ENCODE measurements at regions not wholly inside any gene's neighbourhood (a gene's known extent, or its start where the extent isn't known, plus 50 kb on each side); places are given as distances from the start of the nearest gene placed in this dataset.

DNA sequence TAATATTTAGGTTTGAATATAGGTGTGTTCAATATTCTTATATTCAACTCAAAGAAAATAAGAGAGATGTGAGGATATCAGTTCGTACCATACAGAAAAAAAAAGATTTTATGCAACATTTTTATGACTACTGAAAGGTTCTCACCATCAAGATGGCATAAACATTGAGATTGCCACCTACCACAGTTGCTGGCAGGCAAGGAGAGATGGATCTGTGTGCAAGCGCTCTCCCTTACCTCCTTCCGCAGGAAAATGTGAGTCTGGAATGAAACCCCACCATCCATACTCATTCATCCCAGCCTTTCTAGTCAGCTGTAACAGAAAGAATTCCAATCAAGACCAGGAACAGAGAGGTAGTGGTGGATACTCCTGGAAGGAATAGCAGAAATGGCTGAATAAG lies 376.9 kb downstream of the PPP3CA start:
- H3K4me1 Mint-ChIP-seq (ENCODE audit: low read depth): no peaks in the 10 kb centered on the region
- H3K4me3 Mint-ChIP-seq: no peak overlapping the region
- H3K9me3 Mint-ChIP-seq: no peaks in the 10 kb centered on the region
- peaks cover 30% of the 10 kb centered on the region for H3K27me3 Mint-ChIP-seq (ENCODE audit: low read depth)
- no peaks in the 10 kb centered on the region for H3K36me3 Mint-ChIP-seq (ENCODE audit: low read depth)
- no peak overlapping the region for H3K27ac Mint-ChIP-seq

- Mint-ChIP-seq H3K4me1 (ENCODE audit: low read depth) (no peaks in the 10 kb centered on the region), H3K36me3 (ENCODE audit: low read depth) (no peaks in the 10 kb centered on the region), H3K27me3 (ENCODE audit: low read depth) (peaks cover 25% of the 10 kb centered on the region), H3K27ac (no peak overlapping the region), H3K9me3 (no peaks in the 10 kb centered on the region), H3K4me3 (no peak overlapping the region)
Measured at GRCh38 chr4:100969925-100970324, 377.4 kb downstream of the PPP3CA start.

DNA sequence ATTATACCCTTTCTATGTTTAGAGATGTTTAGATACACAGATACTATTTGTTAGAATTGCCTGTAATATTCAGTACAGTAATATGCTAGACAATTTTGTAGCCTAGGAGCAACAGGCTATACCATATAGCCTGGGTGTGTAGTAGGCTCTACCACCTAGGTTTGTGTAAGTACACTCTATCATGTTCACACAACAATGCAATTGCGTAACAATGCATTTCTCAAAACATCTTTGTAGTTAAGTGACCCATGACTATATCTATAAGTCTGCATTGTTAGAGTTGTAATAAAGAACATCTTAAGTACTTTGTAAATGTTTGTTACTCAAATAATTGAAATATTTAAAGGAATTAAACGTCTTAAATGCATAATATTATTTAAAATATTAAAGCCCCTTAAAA lies 379.3 kb downstream of the PPP3CA start:
- Mint-ChIP-seq H3K9me3 (no peaks in the 10 kb centered on the region), H3K4me3 (no peak overlapping the region), H3K27me3 (ENCODE audit: low read depth) (peaks cover 21% of the 10 kb centered on the region), H3K4me1 (ENCODE audit: low read depth) (no peaks in the 10 kb centered on the region), H3K36me3 (ENCODE audit: low read depth) (no peaks in the 10 kb centered on the region), H3K27ac (no peak overlapping the region)

GRCh38 chr4:100963627-100964026 lies 383.7 kb downstream of the PPP3CA start:
- peaks cover 8% of the 10 kb centered on the region for H3K27me3 Mint-ChIP-seq (ENCODE audit: low read depth)
- no peaks in the 10 kb centered on the region for H3K9me3 Mint-ChIP-seq
- no peak overlapping the region for H3K27ac Mint-ChIP-seq
- no peaks in the 10 kb centered on the region for H3K36me3 Mint-ChIP-seq (ENCODE audit: low read depth)
- H3K4me1 Mint-ChIP-seq (ENCODE audit: low read depth): no peaks in the 10 kb centered on the region
- no peak overlapping the region for H3K4me3 Mint-ChIP-seq

- Mint-ChIP-seq H3K27me3 (ENCODE audit: low read depth) (peaks cover 8% of the 10 kb centered on the region), H3K9me3 (no peaks in the 10 kb centered on the region), H3K27ac (no peak overlapping the region), H3K36me3 (ENCODE audit: low read depth) (no peaks in the 10 kb centered on the region), H3K4me3 (no peak overlapping the region), H3K4me1 (ENCODE audit: low read depth) (no peaks in the 10 kb centered on the region)
Measured at GRCh38 chr4:100962698-100963097, 384.6 kb downstream of the PPP3CA start.

DNA sequence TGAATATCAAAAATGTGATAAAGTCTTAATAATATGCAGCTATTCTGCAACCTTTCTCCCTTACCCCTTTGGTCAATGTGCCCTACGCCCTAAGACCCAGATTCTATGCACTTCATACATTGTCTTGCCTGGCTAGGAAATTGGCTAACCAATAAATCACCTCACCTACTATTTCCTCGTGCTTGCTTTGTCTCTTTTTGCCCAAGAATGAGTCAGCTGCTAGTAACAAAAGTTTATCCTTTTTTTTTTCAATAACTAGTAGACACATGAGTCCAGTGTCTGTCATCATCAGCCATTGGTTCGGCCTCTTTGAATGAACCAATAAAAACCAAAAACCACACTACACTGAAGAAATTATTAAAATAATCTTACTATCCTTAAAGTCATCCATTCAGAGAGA lies 387.1 kb downstream of the PPP3CA start:
- no peaks in the 10 kb centered on the region for H3K4me1 Mint-ChIP-seq (ENCODE audit: low read depth)
- no peaks in the 10 kb centered on the region for H3K27me3 Mint-ChIP-seq (ENCODE audit: low read depth)
- H3K36me3 Mint-ChIP-seq (ENCODE audit: low read depth): no peaks in the 10 kb centered on the region
- no peak overlapping the region for H3K27ac Mint-ChIP-seq
- no peaks in the 10 kb centered on the region for H3K9me3 Mint-ChIP-seq
- no peak overlapping the region for H3K4me3 Mint-ChIP-seq

- Mint-ChIP-seq H3K4me3 (no peak overlapping the region), H3K27me3 (ENCODE audit: low read depth) (peaks cover 14% of the 10 kb centered on the region), H3K4me1 (ENCODE audit: low read depth) (no peaks in the 10 kb centered on the region), H3K36me3 (ENCODE audit: low read depth) (no peaks in the 10 kb centered on the region), H3K9me3 (no peaks in the 10 kb centered on the region), H3K27ac (no peak overlapping the region)
Measured at GRCh38 chr4:100954046-100954445, 393.3 kb downstream of the PPP3CA start.

- H3K27me3 Mint-ChIP-seq (ENCODE audit: low read depth): peaks cover 14% of the 10 kb centered on the region
- no peaks in the 10 kb centered on the region for H3K9me3 Mint-ChIP-seq
- no peaks in the 10 kb centered on the region for H3K36me3 Mint-ChIP-seq (ENCODE audit: low read depth)
- no peak overlapping the region for H3K27ac Mint-ChIP-seq
- no peak overlapping the region for H3K4me3 Mint-ChIP-seq
- H3K4me1 Mint-ChIP-seq (ENCODE audit: low read depth): no peaks in the 10 kb centered on the region
Measured at GRCh38 chr4:100953616-100954015, 393.7 kb downstream of the PPP3CA start.

GRCh38 chr4:100952590-100952989 lies 394.7 kb downstream of the PPP3CA start:
- peaks cover 18% of the 10 kb centered on the region for H3K27me3 Mint-ChIP-seq (ENCODE audit: low read depth)
- no peaks in the 10 kb centered on the region for H3K36me3 Mint-ChIP-seq (ENCODE audit: low read depth)
- H3K4me3 Mint-ChIP-seq: no peak overlapping the region
- no peak overlapping the region for H3K27ac Mint-ChIP-seq
- no peaks in the 10 kb centered on the region for H3K9me3 Mint-ChIP-seq
- H3K4me1 Mint-ChIP-seq (ENCODE audit: low read depth): no peaks in the 10 kb centered on the region

DNA sequence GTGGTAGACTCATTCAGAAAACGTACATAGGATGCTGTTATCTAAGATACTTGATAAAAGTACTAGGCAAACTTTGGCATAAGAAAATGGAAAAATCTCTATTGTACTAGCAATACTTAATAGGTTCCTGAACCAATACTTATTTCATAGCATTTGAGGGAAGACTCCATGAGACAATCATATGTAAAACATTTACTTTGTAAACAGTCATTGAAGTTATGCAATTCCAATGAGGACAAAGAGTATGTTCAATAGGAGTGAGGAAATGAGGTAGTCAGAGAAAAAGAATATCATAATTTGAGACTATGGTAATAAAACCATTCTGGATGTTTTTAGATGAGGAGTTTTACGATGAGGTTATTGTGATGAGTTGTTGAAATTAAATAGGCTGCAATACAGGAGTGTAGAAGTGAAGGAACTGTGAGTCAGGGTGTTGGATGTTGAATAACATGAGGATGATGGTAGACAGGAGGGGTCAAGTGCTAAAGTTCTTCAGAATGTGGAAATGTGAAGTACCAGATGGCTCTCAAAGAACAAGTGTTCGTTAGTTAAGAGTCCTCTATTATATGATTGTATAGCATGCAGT lies 397.9 kb downstream of the PPP3CA start:
- H3K9me3 Mint-ChIP-seq: no peaks in the 10 kb centered on the region
- no peak overlapping the region for H3K4me3 Mint-ChIP-seq
- H3K27me3 Mint-ChIP-seq (ENCODE audit: low read depth): peaks cover 24% of the 10 kb centered on the region
- H3K36me3 Mint-ChIP-seq (ENCODE audit: low read depth): no peaks in the 10 kb centered on the region
- no peaks in the 10 kb centered on the region for H3K4me1 Mint-ChIP-seq (ENCODE audit: low read depth)
- no peak overlapping the region for H3K27ac Mint-ChIP-seq

DNA sequence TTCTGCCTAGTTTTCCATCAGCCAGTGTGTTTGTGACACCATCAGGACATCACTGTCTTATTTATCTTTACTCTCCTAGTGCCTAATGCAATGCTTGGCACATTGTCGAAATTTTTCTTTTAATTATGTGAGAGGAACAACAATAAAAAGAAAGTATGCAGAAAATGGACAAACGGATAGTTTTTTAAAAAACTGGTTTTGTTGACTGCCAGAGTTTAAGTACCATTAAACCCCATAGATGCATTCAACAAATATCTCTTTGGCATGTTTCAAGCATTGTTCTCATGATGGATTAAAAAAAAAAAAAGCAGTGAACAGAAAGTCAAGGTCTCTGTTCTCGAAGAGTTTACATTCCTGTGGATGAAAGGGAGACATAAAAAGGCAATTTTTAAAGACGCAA lies 398.4 kb downstream of the PPP3CA start:
- Mint-ChIP-seq H3K4me3 (no peak overlapping the region), H3K27me3 (ENCODE audit: low read depth) (peaks cover 21% of the 10 kb centered on the region), H3K27ac (no peak overlapping the region), H3K9me3 (no peaks in the 10 kb centered on the region), H3K4me1 (ENCODE audit: low read depth) (no peaks in the 10 kb centered on the region), H3K36me3 (ENCODE audit: low read depth) (no peaks in the 10 kb centered on the region)

- H3K4me1 Mint-ChIP-seq (ENCODE audit: low read depth): no peaks in the 10 kb centered on the region
- no peaks in the 10 kb centered on the region for H3K36me3 Mint-ChIP-seq (ENCODE audit: low read depth)
- H3K27me3 Mint-ChIP-seq (ENCODE audit: low read depth): peaks cover 26% of the 10 kb centered on the region
- no peaks in the 10 kb centered on the region for H3K9me3 Mint-ChIP-seq
- H3K27ac Mint-ChIP-seq: no peak overlapping the region
- H3K4me3 Mint-ChIP-seq: no peak overlapping the region
Measured at GRCh38 chr4:100945789-100946188, 401.5 kb downstream of the PPP3CA start.

- no peaks in the 10 kb centered on the region for H3K9me3 Mint-ChIP-seq
- H3K4me1 Mint-ChIP-seq (ENCODE audit: low read depth): no peaks in the 10 kb centered on the region
- no peak overlapping the region for H3K4me3 Mint-ChIP-seq
- H3K27ac Mint-ChIP-seq: no peak overlapping the region
- H3K27me3 Mint-ChIP-seq (ENCODE audit: low read depth): peaks cover 32% of the 10 kb centered on the region
- H3K36me3 Mint-ChIP-seq (ENCODE audit: low read depth): no peaks in the 10 kb centered on the region
Measured at GRCh38 chr4:100938698-100939097, 408.6 kb downstream of the PPP3CA start.

DNA sequence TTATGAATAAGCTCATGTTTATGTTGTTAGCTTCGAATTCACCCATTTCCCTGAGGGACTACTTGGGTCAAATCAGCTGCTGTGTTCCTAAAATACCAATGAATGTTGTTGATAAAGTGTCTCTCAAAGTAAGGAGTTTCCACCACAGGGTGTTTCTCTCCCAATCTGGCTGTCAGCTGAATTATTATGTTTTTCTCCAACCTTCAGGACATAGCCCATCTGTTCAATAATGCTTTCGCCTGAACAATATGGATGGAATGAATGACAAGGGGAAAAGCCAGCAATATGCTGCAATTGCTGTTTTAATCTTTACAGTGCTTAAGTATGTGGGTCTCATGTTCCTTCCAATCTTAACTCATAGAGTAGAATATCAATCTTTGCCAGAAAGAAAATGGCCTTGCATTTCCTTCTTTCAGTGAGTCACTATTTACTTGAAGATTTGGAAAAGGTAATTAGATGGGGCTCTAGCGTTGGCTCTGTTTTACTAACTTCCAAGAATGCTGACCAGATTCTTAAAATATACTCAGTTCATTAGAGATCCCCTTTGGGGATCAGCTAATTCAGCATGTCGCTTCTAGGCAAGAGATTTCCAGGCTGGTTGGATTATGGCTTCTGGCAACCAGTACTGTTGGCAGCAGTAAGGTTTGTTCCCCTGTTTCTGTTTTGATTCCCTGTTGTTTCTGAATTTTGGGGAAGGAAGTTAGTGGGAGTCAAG lies 410.5 kb downstream of the PPP3CA start:
- H3K9me3 Mint-ChIP-seq: no peaks in the 10 kb centered on the region
- no peak overlapping the region for H3K27ac Mint-ChIP-seq
- H3K4me1 Mint-ChIP-seq (ENCODE audit: low read depth): peaks cover 6% of the 10 kb centered on the region
- no peaks in the 10 kb centered on the region for H3K36me3 Mint-ChIP-seq (ENCODE audit: low read depth)
- peaks cover 23% of the 10 kb centered on the region for H3K27me3 Mint-ChIP-seq (ENCODE audit: low read depth)
- no peak overlapping the region for H3K4me3 Mint-ChIP-seq

DNA sequence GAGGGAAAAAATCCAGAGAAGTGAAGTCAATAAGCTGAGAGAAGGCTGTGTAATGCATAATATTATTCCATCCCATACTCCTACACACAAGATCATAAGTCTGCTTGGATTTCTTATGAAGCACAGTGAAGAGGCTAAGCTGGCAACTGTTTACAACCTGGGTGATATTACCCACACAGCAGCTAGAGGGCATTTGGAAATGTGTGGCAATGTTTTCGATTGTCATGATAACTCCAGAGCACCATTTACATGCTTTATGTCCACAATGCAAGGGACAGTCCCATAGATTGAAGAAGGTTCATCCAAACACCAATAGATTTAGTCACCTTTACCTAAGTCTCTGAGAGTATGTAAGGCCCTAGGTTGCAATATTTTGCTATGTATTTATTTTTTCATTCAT lies 412.2 kb downstream of the PPP3CA start:
- H3K27me3 Mint-ChIP-seq (ENCODE audit: low read depth): peaks cover 23% of the 10 kb centered on the region
- no peak overlapping the region for H3K4me3 Mint-ChIP-seq
- H3K9me3 Mint-ChIP-seq: no peaks in the 10 kb centered on the region
- H3K36me3 Mint-ChIP-seq (ENCODE audit: low read depth): no peaks in the 10 kb centered on the region
- peaks cover 6% of the 10 kb centered on the region for H3K4me1 Mint-ChIP-seq (ENCODE audit: low read depth)
- no peak overlapping the region for H3K27ac Mint-ChIP-seq
